ENCODE measurements at regions not wholly inside any gene's neighbourhood (a gene's known extent, or its start where the extent isn't known, plus 50 kb on each side); places are given as distances from the start of the nearest gene placed in this dataset.

- Histone ChIP-seq H3K9me3 (ENCODE audit: low read length) (no peaks in the 10 kb centered on the region), H3F3A (ENCODE audit: low read length, unreplicated experiment) (no peaks in the 10 kb centered on the region), H3K27me3 (ENCODE audit: low read length) (peaks cover 85% of the 10 kb centered on the region), H3K27ac (ENCODE audit: low read length) (no peak overlapping the region), H3K9ac (ENCODE audit: low read length) (no peak overlapping the region), H3K79me2 (ENCODE audit: low read length) (no peaks in the 10 kb centered on the region), H3K4me3 (ENCODE audit: low read length) (no peak overlapping the region), H3K4me1 (ENCODE audit: insufficient read depth, low read length) (no peaks in the 10 kb centered on the region), H2AFZ (ENCODE audit: low read length) (no peak overlapping the region), H4K20me1 (ENCODE audit: low read length) (no peaks in the 10 kb centered on the region), H3K4me2 (ENCODE audit: low read length) (no peak overlapping the region), H3K36me3 (ENCODE audit: low read depth, low read length) (no peaks in the 10 kb centered on the region), H3K9me2 (replicated peaks; ENCODE audit: low read length) (no peaks in the 10 kb centered on the region)
- intact Hi-C loops (cut with micrococcal nuclease): no loop called here
- BruUV-seq (replicated peaks): no TSS peak
- POLR2A ChIA-PET (ENCODE audit: unreplicated experiment): no interaction called here
- no peak for DNase-seq
- ATAC-seq: no peak
- no peak for TF ChIP-seq EZH2 (IDR thresholded peaks at IDR 0.05; ENCODE audit: low read length, unreplicated experiment)
- TF ChIP-seq, protein P1, sequence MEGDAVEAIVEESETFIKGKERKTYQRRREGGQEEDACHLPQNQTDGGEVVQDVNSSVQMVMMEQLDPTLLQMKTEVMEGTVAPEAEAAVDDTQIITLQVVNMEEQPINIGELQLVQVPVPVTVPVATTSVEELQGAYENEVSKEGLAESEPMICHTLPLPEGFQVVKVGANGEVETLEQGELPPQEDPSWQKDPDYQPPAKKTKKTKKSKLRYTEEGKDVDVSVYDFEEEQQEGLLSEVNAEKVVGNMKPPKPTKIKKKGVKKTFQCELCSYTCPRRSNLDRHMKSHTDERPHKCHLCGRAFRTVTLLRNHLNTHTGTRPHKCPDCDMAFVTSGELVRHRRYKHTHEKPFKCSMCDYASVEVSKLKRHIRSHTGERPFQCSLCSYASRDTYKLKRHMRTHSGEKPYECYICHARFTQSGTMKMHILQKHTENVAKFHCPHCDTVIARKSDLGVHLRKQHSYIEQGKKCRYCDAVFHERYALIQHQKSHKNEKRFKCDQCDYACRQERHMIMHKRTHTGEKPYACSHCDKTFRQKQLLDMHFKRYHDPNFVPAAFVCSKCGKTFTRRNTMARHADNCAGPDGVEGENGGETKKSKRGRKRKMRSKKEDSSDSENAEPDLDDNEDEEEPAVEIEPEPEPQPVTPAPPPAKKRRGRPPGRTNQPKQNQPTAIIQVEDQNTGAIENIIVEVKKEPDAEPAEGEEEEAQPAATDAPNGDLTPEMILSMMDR (conservative IDR thresholded peaks at IDR 0.05; ENCODE audit: low read depth, low read length): no peak
- no peak for TF ChIP-seq EZH2phosphoT487 (IDR thresholded peaks at IDR 0.05; ENCODE audit: borderline replicate concordance, low read length)
- CTCF ChIA-PET: no interaction called here
Measured at GRCh38 chr1:2909797-2910196, 108.3 kb upstream of the TTC34 start.

GRCh38 chr1:2910211-2910610 is 108.7 kb upstream of the TTC34 start:
- H3K27me3 ChIP-seq (ENCODE audit: low read length): peaks cover 82% of the 10 kb centered on the region
- DNase-seq: no peak

More at GRCh38 chr1:2910211-2910610, 108.7 kb upstream of the TTC34 start:
- Histone ChIP-seq H3K4me2 (ENCODE audit: low read length) (no peak overlapping the region), H3K79me2 (ENCODE audit: low read length) (no peaks in the 10 kb centered on the region), H3F3A (ENCODE audit: low read length, unreplicated experiment) (no peaks in the 10 kb centered on the region), H3K27ac (ENCODE audit: low read length) (no peak overlapping the region), H2AFZ (ENCODE audit: low read length) (no peak overlapping the region), H3K9ac (ENCODE audit: low read length) (no peak overlapping the region), H3K9me2 (replicated peaks; ENCODE audit: low read length) (no peaks in the 10 kb centered on the region), H3K9me3 (ENCODE audit: low read length) (no peaks in the 10 kb centered on the region), H4K20me1 (ENCODE audit: low read length) (no peaks in the 10 kb centered on the region), H3K36me3 (ENCODE audit: low read depth, low read length) (no peaks in the 10 kb centered on the region), H3K4me3 (ENCODE audit: low read length) (no peak overlapping the region), H3K4me1 (ENCODE audit: insufficient read depth, low read length) (no peaks in the 10 kb centered on the region)
- ATAC-seq: no peak
- TF ChIP-seq EZH2 (IDR thresholded peaks at IDR 0.05; ENCODE audit: low read length, unreplicated experiment) (no peak), EZH2phosphoT487 (IDR thresholded peaks at IDR 0.05; ENCODE audit: borderline replicate concordance, low read length) (no peak)
- TF ChIP-seq, protein P1 (conservative IDR thresholded peaks at IDR 0.05; ENCODE audit: low read depth, low read length): no peak
- ChIA-PET CTCF (no interaction called here), POLR2A (ENCODE audit: unreplicated experiment) (no interaction called here)
- no TSS peak for BruUV-seq (replicated peaks)
- intact Hi-C loops (cut with micrococcal nuclease): no loop called here

All from PC-3 (cell line).